GM19438 (cell line): ENCODE measurements at regions not wholly inside any gene's neighbourhood (a gene's known extent, or its start where the extent isn't known, plus 50 kb on each side); places are given as distances from the start of the nearest gene placed in this dataset.
"Not testable (repeated sequence)": the region's sequence is repeated elsewhere in the genome, so short reads cannot be mapped to it uniquely, and the experiment has no call there.

Experiments
- ATAC-seq: cut with Tn5 transposase; IDR thresholded peaks from one replicate; pipeline ENCODE4 v1.9.1; 2021; ENCODE audit warnings: low read depth; ENCODE audit not compliant: unreplicated experiment

DNA sequence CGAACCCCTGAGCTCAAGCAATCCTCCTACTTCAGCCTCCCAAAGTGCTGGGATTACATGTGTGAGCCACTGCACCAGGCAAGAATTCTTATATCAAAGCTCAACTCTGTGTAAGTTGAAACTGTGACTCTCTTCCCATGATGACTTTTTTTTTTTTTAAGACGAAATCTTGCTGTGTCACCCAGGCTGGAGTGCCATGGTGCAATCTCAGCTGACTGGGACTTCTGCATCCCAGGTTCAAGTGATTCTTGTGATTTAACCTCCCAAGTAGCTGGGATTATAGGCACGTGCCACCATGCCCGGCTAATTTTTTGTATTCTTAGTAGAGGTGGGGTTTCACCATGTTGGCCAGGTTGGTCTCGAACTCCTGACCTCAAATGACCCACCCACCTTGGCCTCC lies 51.6 kb upstream of the WAC start:
- not testable (repeated sequence) for ATAC-seq

- no peak for ATAC-seq
Observed at GRCh38 chr10:28481968-28482367, 51.0 kb upstream of the WAC start.
